GM19452 (cell line): ENCODE measurements at regions not wholly inside any gene's neighbourhood (a gene's known extent, or its start where the extent isn't known, plus 50 kb on each side); places are given as distances from the start of the nearest gene placed in this dataset.

ENCODE experiments used
- ATAC-seq: cut with Tn5 transposase; IDR thresholded peaks from one replicate; pipeline ENCODE4 v1.9.1; 2021; ENCODE audit not compliant: unreplicated experiment

- ATAC-seq: no peak
Measured at GRCh38 chr9:7894231-7894630, 94.7 kb upstream of the DMAC1 start.

- no peak for ATAC-seq
Measured at GRCh38 chr9:7892975-7893374, 93.4 kb upstream of the DMAC1 start.

GRCh38 chr9:7879551-7880245 is 80.1 kb upstream of the DMAC1 start:
- peak; percentile 65 for ATAC-seq

- no peak for ATAC-seq
Measured at GRCh38 chr9:7871977-7872730, 72.6 kb upstream of the DMAC1 start.

GRCh38 chr9:7869340-7869739 is 69.8 kb upstream of the DMAC1 start:
- no peak for ATAC-seq

GRCh38 chr9:7862170-7862569 is 62.6 kb upstream of the DMAC1 start:
- ATAC-seq: no peak

GRCh38 chr9:7861086-7861485 is 61.5 kb upstream of the DMAC1 start:
- ATAC-seq: no peak

GRCh38 chr9:7860335-7860709 is 60.7 kb upstream of the DMAC1 start:
- ATAC-seq: no peak

GRCh38 chr9:7859701-7860334 is 60.2 kb upstream of the DMAC1 start:
- ATAC-seq: no peak

- no peak for ATAC-seq
Measured at GRCh38 chr9:7858166-7858565, 58.6 kb upstream of the DMAC1 start.

- no peak for ATAC-seq
Measured at GRCh38 chr9:7854763-7855162, 55.2 kb upstream of the DMAC1 start.
